HG02885 (cell line): ENCODE measurements at regions not wholly inside any gene's neighbourhood (a gene's known extent, or its start where the extent isn't known, plus 50 kb on each side); places are given as distances from the start of the nearest gene placed in this dataset.

ENCODE experiments used
- ATAC-seq: cut with Tn5 transposase; IDR thresholded peaks from one replicate; pipeline ENCODE4 v1.9.1; 2021; ENCODE audit warnings: mild to moderate bottlenecking; ENCODE audit not compliant: unreplicated experiment, poor library complexity

- no peak for ATAC-seq
Measured at GRCh38 chr9:13524245-13524644, 244.8 kb upstream of the MPDZ start.

DNA sequence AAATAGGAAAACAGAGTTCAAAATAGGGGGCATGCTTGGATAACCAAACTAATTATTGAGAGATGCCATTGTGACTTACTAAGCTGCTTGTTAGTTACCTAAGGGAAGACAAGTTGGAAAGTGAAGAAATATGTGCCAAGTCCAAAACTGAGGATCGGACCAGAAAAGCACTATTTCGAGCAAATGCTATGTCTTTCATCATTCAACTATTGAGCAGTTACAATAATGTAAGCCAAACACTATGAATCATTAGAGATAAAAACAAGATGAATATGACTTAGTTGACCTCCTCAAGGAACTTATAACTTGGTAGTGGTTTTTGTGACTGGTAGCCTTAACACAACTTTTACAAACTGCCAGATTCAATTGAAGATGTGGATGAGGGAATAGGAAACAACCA, 240.6 kb upstream of the MPDZ start:
- no peak for ATAC-seq

DNA sequence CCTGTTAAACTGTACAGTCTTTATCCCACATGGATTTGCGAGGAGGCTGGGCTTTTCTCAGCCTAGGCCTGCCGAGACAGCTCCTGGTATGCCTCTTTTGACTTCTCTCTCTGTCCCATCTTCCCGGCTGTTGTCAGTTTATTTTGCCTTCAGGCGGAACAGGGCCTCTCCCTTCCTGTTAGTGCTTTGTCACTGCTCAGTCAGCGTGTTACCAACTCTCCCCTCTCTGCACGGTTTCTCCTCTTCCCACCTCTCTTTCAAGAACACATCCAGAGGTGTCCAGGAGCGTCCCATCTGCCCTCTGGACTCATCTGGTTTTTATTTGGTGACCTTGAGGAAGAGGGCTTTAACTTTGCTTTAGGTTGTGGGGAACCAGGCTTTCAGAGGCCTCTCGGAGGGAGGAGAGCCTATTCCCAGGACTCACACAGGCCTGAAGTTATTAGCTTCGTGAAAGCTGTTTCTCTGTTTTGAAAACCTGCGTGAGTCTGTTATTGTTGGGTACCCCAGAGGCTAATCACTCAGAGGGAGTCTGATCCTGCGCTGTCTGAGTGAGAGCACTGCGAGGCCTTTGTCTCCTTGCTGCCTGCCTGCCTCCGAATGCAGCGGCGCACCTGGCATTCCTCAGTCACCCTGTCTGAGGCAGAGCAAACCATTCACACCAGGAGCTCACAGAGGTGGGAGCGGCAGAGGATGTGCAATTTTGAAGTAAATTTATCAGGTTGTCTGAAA, 234.4 kb upstream of the MPDZ start:
- no peak for ATAC-seq

GRCh38 chr9:13513286-13513685, 233.8 kb upstream of the MPDZ start:
- ATAC-seq: no peak

- ATAC-seq: no peak
Measured at GRCh38 chr9:13508681-13509080, 229.2 kb upstream of the MPDZ start.

- ATAC-seq: no peak
Measured at GRCh38 chr9:13508086-13508485, 228.6 kb upstream of the MPDZ start.

DNA sequence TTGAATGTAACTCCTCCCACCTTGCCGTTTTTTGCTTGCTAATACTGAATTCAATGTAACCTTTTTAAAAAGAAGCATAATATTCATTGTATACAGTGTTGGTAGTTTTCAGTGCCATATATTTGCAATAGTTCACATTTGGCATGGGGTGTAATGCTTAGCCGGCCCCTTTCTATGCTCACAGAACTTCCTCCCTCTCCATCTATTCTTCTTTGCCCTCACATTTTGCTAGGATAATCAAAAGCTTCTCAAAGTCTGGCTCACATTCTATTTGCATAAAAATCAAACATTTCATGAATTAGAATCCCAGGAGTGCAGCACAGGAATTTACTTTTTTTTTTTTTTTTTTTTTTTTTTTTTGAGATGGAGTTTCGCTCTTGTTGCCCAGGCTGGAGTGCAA, 226.3 kb upstream of the MPDZ start:
- no peak for ATAC-seq

DNA sequence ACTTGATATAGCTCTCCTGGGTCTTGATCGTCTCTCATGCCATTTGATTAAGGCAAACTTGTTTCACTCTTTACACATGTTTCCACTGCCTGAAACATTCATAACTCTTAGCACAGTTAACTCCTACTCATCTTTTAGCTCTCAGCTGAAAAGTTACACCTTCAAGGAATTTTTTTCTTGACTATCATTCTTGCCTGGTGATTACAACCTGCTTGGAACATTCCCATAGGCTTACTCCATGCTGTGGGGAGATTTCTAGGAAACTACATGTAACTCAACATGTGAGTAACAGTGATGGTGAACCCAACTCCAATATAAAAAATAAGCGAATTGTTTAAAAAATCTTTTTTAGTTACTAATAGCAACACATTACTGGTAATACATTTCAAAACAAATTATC, 224.1 kb upstream of the MPDZ start:
- ATAC-seq: no peak

DNA sequence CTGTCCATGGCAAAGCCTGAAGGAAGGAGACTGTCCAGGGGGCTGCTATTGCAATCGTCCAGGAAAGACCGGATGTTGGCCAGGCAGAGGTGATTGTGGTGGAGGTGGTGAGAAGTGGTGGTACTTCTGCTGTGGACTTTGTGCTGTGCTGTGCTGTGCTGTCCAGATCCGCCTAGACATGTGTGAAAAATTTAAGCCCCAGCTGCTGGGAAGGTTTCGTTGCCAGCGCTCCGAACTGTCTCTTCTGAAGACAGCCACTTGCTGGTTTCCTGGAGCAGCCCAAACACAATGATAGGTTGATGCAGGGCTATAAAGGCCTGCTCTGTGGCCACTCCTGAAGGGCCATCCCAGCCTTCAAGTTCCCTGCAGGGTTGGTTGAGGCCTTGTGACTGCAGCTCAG, 223.0 kb upstream of the MPDZ start:
- no peak for ATAC-seq

GRCh38 chr9:13501018-13501417, 221.5 kb upstream of the MPDZ start:
- ATAC-seq: no peak

- no peak for ATAC-seq
Measured at GRCh38 chr9:13500034-13500433, 220.5 kb upstream of the MPDZ start.

- ATAC-seq: no peak
Measured at GRCh38 chr9:13493697-13494096, 214.2 kb upstream of the MPDZ start.

- no peak for ATAC-seq
Measured at GRCh38 chr9:13491493-13492424, 212.3 kb upstream of the MPDZ start.

- no peak for ATAC-seq
Measured at GRCh38 chr9:13491138-13491492, 211.6 kb upstream of the MPDZ start.

- no peak for ATAC-seq
Measured at GRCh38 chr9:13487936-13488335, 208.4 kb upstream of the MPDZ start.

DNA sequence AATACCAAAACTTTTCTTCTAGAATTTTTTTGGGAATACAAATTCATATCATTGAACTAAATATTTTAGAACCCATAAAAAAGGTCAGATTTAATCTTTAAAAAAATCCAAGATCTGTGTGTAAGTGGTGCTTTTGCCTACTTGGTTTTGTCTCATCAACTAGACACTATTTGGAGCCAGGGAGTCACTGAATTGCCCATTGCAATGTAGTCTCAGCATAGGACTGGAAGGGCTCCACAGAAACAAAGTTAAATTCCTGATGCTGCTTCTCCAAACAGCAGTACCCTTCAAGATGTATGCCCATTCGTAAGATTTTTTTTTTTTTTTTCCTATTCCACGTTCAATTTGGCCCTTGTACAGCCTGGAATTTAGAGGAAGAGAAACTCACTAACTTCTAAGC, 208.0 kb upstream of the MPDZ start:
- ATAC-seq: no peak

- ATAC-seq: no peak
Measured at GRCh38 chr9:13487071-13487470, 207.6 kb upstream of the MPDZ start.

DNA sequence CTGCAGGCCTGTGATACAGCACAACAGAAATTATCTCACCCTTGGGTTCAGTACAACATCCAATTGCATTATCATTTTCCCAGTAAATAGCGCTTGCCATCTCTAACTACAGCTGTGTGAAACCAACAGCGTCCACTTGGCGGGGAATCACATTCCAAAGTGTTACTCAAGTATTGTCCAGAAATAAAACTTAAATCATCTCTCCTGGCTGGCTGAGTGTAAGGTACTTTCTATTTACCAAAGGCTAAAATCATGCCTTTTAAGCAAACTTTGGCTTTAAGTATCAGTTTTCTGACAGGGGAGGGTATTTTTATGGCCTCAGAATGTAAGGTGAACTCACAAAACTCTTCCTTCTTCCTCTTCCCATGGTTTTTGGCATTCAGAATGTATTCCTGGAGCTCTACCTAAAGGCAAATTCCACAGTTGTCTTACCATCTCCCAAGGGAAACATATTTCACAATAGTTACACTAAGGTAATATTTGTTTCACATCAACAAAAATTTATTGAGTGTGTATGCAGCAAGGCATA, 205.6 kb upstream of the MPDZ start:
- no peak for ATAC-seq

DNA sequence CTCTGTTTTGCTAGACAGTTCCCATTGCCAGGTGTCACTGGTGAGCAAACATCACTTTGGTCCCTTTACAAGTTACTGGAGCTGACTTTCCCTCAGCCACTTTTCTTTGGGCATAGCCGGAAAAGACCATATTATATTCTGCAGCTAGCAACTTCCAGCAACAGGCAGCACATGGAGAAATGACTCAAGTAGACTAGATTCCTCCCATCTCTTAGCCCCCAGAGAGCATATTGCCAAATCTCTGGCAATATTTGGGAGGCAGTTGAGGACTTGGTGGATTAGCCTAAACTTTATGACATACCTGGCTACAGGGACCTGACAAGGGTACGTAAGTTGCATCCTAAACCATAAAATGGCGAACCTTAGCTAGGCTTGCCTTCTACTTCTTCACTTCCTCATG, 204.7 kb upstream of the MPDZ start:
- ATAC-seq: no peak

DNA sequence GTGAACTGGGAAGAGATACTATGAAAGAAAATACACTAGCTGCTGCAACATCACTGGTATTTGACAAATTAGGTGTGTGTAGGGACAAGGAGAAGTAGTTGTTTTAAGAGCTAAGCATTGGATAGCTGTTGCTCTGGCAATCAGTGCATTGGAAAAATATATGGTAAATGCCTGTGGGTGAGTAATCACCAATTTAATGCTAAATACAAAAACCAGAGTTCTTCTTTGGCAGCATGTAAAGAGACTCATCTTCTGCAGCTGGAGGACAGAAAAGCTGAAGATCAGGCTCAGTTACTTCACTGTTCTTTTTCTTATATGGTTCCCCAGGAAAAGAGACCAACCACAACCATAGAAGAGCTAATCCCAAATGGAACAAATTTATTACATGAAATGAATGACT, 201.8 kb upstream of the MPDZ start:
- ATAC-seq: no peak

DNA sequence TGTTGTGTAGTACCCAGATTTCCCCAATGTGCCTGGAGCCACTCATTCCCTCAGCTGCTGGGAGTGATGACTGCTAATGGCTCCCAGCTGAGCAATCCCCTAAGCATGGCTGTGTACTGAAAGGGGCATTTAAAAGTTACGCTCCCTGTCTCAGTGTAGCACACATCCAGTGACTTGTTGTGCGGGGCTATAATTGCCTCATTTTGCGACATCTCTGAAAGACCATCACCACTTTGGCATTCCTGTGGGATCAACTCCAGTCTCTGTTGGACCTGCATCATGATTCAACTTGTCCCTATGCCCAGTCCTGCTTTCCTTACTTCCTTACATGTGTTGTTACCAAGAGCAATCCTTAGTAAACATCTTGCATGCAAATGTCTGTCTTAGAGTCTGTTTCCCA, 201.2 kb upstream of the MPDZ start:
- ATAC-seq: no peak

DNA sequence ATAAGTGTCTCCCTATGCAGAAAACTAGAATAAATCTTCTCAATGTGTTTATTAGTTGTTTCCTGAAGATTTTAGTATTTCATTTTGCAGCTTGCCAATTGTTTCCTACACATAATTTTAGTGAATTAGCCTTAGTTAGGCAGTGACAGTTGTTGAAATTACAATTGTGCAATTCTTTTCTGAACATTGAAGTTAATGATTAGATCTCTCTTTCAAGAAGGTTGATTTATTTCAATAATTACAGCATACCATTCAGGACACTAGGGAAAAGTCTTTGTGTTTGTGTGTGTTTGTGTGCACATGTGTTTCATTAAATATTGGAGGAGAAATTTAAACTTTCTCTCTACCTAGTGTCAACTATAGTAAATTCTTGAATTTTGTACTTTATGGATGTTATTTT, 199.6 kb upstream of the MPDZ start:
- ATAC-seq: no peak
